H1 (cell line): ENCODE measurements at regions not wholly inside any gene's neighbourhood (a gene's known extent, or its start where the extent isn't known, plus 50 kb on each side); places are given as distances from the start of the nearest gene placed in this dataset.

ENCODE experiments used
- ASH2L ChIP-seq: fragments of 200-600, 300-600 bp; sonication (generic); IDR thresholded peaks from one replicate; pipeline ENCODE4 v1.7.1; 2017; ENCODE audit warnings: low read length
- CHD2 ChIP-seq: IDR thresholded peaks from 2 replicates; pipeline ENCODE4 v1.6.1; 2012; ENCODE audit warnings: low read length, improper control_type of control experiment
- CTCF ChIP-seq, 3 experiments: IDR thresholded peaks; 1 replicate in 2 of 3; 2 replicates in 1 of 3; pipeline versions ENCODE4 v1.5.1 to v1.6.1; 2011; ENCODE audit warnings: low read length in 3 of 3, mild to moderate bottlenecking in 3 of 3, inconsistent platforms in 2 of 3, low read depth in 1 of 3, moderate library complexity in 1 of 3; ENCODE audit not compliant: insufficient read depth in 1 of 3; ENCODE audit errors: control extremely low read depth in 1 of 3
- EP300 ChIP-seq, 2 experiments: IDR thresholded peaks; 1 replicate in 1 of 2; 2 replicates in 1 of 2; pipeline ENCODE4 v1.6.1; 2011 to 2012; ENCODE audit warnings: low read depth in 2 of 2, low read length in 2 of 2, mild to moderate bottlenecking in 2 of 2, borderline replicate concordance in 1 of 2, inconsistent platforms in 1 of 2, moderate library complexity in 1 of 2
- EZH2 ChIP-seq: fragments of 200-600 bp; sonication (generic); IDR thresholded peaks from 2 replicates; pipeline ENCODE4 v1.7.1; 2012; ENCODE audit warnings: low read depth, mild to moderate bottlenecking, moderate library complexity, low read length, inconsistent platforms; ENCODE audit not compliant: severe bottlenecking
- GABPA ChIP-seq: IDR thresholded peaks from 2 replicates; pipeline ENCODE4 v1.6.1; 2011; ENCODE audit warnings: mild to moderate bottlenecking, low read length, moderate library complexity, borderline replicate concordance; ENCODE audit not compliant: insufficient read depth
- KDM1A ChIP-seq: fragments of 200-600, 300-600 bp; sonication (generic); IDR thresholded peaks from 2 replicates; pipeline ENCODE4 v1.7.1; 2016; ENCODE audit warnings: mild to moderate bottlenecking, low read length, borderline replicate concordance
- POLR2AphosphoS5 ChIP-seq: IDR thresholded peaks from 2 replicates; pipeline ENCODE4 v1.6.1; 2011; ENCODE audit warnings: low read depth, low read length
- POU5F1 ChIP-seq: IDR thresholded peaks from 2 replicates; pipeline ENCODE4 v1.6.1; 2011; ENCODE audit warnings: low read depth, mild to moderate bottlenecking, low read length, moderate library complexity
- RNF2 ChIP-seq: fragments of 200-900, 300-1000 bp; sonication (generic); IDR thresholded peaks from 2 replicates; pipeline ENCODE4 v1.7.1; 2016; ENCODE audit warnings: borderline replicate concordance, low read depth, mild to moderate bottlenecking, antibody characterized with exemption, low read length; ENCODE audit not compliant: poor library complexity, severe bottlenecking; ENCODE audit errors: missing control alignments
- SP1 ChIP-seq: IDR thresholded peaks from 2 replicates; pipeline ENCODE4 v1.6.1; 2011; ENCODE audit warnings: low read depth, low read length
- YY1 ChIP-seq: IDR thresholded peaks from 2 replicates; pipeline ENCODE4 v1.6.1; 2011; ENCODE audit warnings: low read depth, mild to moderate bottlenecking, low read length
- TF ChIP-seq, protein P1 (sequence below): IDR thresholded peaks from 2 replicates; pipeline ENCODE4 v1.6.1; 2012; ENCODE audit warnings: inconsistent platforms
- TF ChIP-seq, protein P2 (sequence below): IDR thresholded peaks from 2 replicates; pipeline ENCODE4 v1.6.1; 2012; ENCODE audit warnings: inconsistent platforms

DNA sequence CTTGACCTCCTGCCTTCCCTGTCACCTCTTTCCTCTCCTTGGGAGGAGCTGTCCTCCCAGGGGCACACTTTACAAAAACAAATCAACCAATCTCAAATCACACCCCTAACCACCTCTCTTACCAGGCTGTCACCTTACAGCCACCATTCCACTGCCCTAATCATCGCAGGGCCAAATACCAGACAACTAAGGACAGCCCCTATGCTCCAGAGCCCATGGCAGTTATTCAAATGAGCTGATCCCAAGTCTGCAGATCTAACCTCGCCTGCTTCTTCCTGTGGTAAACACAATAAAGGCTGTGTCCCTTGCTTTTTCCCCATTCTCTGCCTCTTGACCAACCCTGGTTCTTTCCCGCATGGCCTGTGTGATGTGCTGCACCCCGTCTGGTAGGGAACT lies 154.2 kb upstream of the CNTNAP5 start:
- TF ChIP-seq GABPA: no peak
- no peak for TF ChIP-seq POLR2AphosphoS5
- no peak for TF ChIP-seq CTCF (IDR thresholded peaks at IDR 0.05; ENCODE audit: control extremely low read depth in 1 of 3, insufficient read depth in 1 of 3, low read depth in 1 of 3, low read length in 3 of 3)
- no peak for TF ChIP-seq EP300 (IDR thresholded peaks at IDR 0.05; ENCODE audit: borderline replicate concordance in 1 of 2, low read depth in 2 of 2, low read length in 2 of 2)
- TF ChIP-seq EZH2: no peak
- TF ChIP-seq POU5F1: no peak
- no peak for TF ChIP-seq YY1
- no peak for TF ChIP-seq CHD2
- TF ChIP-seq SP1: no peak
- TF ChIP-seq, protein P1, sequence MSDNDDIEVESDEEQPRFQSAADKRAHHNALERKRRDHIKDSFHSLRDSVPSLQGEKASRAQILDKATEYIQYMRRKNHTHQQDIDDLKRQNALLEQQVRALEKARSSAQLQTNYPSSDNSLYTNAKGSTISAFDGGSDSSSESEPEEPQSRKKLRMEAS: no peak
- TF ChIP-seq KDM1A: no peak
- TF ChIP-seq RNF2: no peak
- TF ChIP-seq, protein P2, sequence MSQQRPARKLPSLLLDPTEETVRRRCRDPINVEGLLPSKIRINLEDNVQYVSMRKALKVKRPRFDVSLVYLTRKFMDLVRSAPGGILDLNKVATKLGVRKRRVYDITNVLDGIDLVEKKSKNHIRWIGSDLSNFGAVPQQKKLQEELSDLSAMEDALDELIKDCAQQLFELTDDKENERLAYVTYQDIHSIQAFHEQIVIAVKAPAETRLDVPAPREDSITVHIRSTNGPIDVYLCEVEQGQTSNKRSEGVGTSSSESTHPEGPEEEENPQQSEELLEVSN: no peak
- no peak for TF ChIP-seq ASH2L
